ENCODE measurements at regions not wholly inside any gene's neighbourhood (a gene's known extent, or its start where the extent isn't known, plus 50 kb on each side); places are given as distances from the start of the nearest gene placed in this dataset.
"Not testable (repeated sequence)": the region's sequence is repeated elsewhere in the genome, so short reads cannot be mapped to it uniquely, and the experiment has no call there.

DNA sequence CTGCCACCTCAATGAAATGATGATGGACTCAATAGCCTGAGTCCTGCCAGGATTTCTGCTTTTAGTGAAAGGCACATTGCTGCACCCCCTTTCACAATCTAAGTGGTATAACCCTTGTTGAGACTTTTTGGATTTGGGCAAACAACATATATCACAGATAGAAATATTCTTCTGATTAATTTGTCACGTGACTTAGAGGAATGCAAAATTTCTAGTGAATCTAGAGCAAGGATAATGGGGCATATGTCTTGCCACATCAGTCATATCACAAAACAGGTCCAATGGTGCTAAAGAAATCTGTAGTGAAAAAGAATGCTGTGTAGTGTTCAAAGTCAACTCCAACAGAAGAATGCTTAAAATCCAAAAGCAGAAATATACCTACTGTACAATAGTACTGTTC, 1386.3 kb downstream of the LRFN5 start:
- Histone ChIP-seq H3K9ac (ENCODE audit: low read depth, low read length) (no peak overlapping the region), H3K27me3 (ENCODE audit: control insufficient read depth, insufficient read depth, low read length) (no peaks in the 10 kb centered on the region), H3K9me3 (ENCODE audit: control insufficient read depth, insufficient read depth, low read length) (no peaks in the 10 kb centered on the region), H3K27ac (ENCODE audit: low read depth, low read length) (no peak overlapping the region), H3K4me3 (ENCODE audit: low read depth, low read length) (no peak overlapping the region), H3K36me3 (ENCODE audit: control insufficient read depth, insufficient read depth, low read length) (no peaks in the 10 kb centered on the region), H3K4me1 (ENCODE audit: control insufficient read depth, insufficient read depth, low read length) (no peaks in the 10 kb centered on the region)

DNA sequence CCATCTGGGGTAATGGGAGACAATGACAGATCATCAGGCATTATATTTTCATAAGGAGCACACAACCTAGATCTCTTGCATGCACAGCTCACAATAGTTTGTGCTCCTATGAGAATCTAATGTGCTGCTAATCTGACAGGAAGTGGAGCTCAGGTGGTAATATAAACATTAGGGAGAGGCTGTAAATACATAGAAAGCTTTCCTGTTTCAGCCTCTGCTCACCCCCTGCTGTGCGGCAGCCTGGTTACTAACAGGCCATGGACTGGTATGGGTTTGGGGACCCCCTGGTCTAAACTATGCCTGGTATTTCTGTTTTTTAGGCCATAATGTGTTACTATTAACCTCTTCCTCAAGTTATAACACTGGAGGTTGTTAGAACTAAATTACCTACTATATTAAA, 1373.7 kb downstream of the LRFN5 start:
- Histone ChIP-seq H3K4me1 (ENCODE audit: control insufficient read depth, insufficient read depth, low read length) (no peaks in the 10 kb centered on the region), H3K9ac (ENCODE audit: low read depth, low read length) (no peak overlapping the region), H3K27me3 (ENCODE audit: control insufficient read depth, insufficient read depth, low read length) (no peaks in the 10 kb centered on the region), H3K27ac (ENCODE audit: low read depth, low read length) (no peak overlapping the region), H3K36me3 (ENCODE audit: control insufficient read depth, insufficient read depth, low read length) (no peaks in the 10 kb centered on the region), H3K4me3 (ENCODE audit: low read depth, low read length) (no peak overlapping the region), H3K9me3 (ENCODE audit: control insufficient read depth, insufficient read depth, low read length) (peaks cover 11% of the 10 kb centered on the region)

DNA sequence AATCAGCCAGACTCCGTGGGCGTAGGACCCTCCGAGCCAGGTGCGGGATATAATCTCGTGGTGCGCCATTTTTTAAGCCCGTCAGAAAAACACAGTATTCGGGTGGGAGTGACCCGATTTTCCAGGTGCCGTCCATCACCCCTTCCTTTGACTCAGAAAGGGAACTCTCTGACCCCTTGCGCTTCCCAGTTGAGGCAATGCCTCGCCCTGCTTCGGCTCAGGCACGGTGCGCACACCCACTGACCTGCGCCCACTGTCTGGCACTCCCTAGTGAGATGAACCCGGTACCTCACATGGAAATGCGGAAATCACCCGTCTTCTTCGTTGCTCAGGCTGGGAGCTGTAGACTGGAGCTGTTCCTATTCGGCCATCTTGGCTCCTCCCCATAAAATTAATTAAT, 1366.5 kb downstream of the LRFN5 start:
- H3K36me3 ChIP-seq (ENCODE audit: control insufficient read depth, insufficient read depth, low read length); H3K27ac ChIP-seq (ENCODE audit: low read depth, low read length); H3K9me3 ChIP-seq (ENCODE audit: control insufficient read depth, insufficient read depth, low read length): not testable (repeated sequence)

GRCh38 chr14:42965512-42965911, 1358.8 kb downstream of the LRFN5 start:
- Histone ChIP-seq H3K4me1 (ENCODE audit: control insufficient read depth, insufficient read depth, low read length) (peaks cover 8% of the 10 kb centered on the region), H3K27ac (ENCODE audit: low read depth, low read length) (no peak overlapping the region), H3K36me3 (ENCODE audit: control insufficient read depth, insufficient read depth, low read length) (no peaks in the 10 kb centered on the region), H3K27me3 (ENCODE audit: control insufficient read depth, insufficient read depth, low read length) (no peaks in the 10 kb centered on the region), H3K9me3 (ENCODE audit: control insufficient read depth, insufficient read depth, low read length) (no peaks in the 10 kb centered on the region), H3K4me3 (ENCODE audit: low read depth, low read length) (no peak overlapping the region), H3K9ac (ENCODE audit: low read depth, low read length) (no peak overlapping the region)

More for the DNA sequence above, 1366.5 kb downstream of the LRFN5 start:
- not testable (repeated sequence) for H3K27me3 ChIP-seq (ENCODE audit: control insufficient read depth, insufficient read depth, low read length); H3K4me1 ChIP-seq (ENCODE audit: control insufficient read depth, insufficient read depth, low read length); H3K9ac ChIP-seq (ENCODE audit: low read depth, low read length); H3K4me3 ChIP-seq (ENCODE audit: low read depth, low read length)

DNA sequence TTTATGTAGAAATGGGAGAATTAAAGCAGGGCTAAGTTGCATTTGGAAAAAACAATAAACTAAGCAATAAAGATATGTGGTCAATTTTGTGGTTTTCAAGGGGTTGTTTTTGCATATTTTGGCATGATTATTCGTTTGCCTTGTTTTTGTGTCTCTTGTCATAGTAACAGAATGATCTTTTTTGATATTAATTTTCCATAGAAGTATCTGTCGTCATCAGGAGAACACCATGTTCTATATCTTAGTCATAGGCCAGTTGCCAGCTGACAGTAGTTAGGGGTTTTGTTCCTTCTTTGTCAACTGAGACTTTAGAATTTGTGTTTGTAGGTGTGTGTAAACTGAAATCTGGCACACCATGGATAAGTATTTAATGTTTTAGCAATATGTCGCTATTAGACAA, 1354.8 kb downstream of the LRFN5 start:
- no peaks in the 10 kb centered on the region; the same call in 1 of the 2 replicates for H3K9me3 ChIP-seq (ENCODE audit: control insufficient read depth, insufficient read depth, low read length)
- H3K36me3 ChIP-seq (ENCODE audit: control insufficient read depth, insufficient read depth, low read length), result no peaks in the 10 kb centered on the region
- H3K4me1 ChIP-seq (ENCODE audit: control insufficient read depth, insufficient read depth, low read length), result peaks cover 8% of the 10 kb centered on the region
- H3K9ac ChIP-seq (ENCODE audit: low read depth, low read length), result no peak overlapping the region
- no peak overlapping the region for H3K4me3 ChIP-seq (ENCODE audit: low read depth, low read length)
- H3K27me3 ChIP-seq (ENCODE audit: control insufficient read depth, insufficient read depth, low read length), result no peaks in the 10 kb centered on the region
- H3K27ac ChIP-seq (ENCODE audit: low read depth, low read length), result no peak overlapping the region

DNA sequence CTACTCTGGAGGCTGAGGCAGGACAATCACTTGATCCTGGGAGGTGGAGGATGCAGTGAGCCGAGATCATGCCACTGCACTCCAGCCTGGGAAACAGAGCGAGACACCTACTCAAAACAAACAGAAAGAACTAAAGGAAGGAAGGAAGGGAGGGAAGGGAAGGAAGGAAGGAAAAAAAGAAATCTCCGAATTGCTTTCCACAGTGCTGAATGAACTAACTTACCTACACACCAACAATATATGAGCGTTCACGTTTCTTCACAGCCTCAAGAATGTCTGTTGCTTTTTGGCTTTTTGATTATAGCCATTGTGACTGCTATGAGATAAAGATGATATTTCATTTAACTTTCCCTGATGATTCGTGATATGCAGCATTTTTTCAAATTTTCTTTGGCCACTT, 1343.7 kb downstream of the LRFN5 start:
- H3K27ac ChIP-seq (ENCODE audit: low read depth, low read length), result no peak overlapping the region
- no peak overlapping the region for H3K4me3 ChIP-seq (ENCODE audit: low read depth, low read length)
- no peaks in the 10 kb centered on the region for H3K4me1 ChIP-seq (ENCODE audit: control insufficient read depth, insufficient read depth, low read length)
- H3K36me3 ChIP-seq (ENCODE audit: control insufficient read depth, insufficient read depth, low read length), result no peaks in the 10 kb centered on the region
- H3K9ac ChIP-seq (ENCODE audit: low read depth, low read length), result no peak overlapping the region
- H3K9me3 ChIP-seq (ENCODE audit: control insufficient read depth, insufficient read depth, low read length), result no peaks in the 10 kb centered on the region
- no peaks in the 10 kb centered on the region for H3K27me3 ChIP-seq (ENCODE audit: control insufficient read depth, insufficient read depth, low read length)

GRCh38 chr14:42947991-42948390, 1341.3 kb downstream of the LRFN5 start:
- H3K36me3 ChIP-seq (ENCODE audit: control insufficient read depth, insufficient read depth, low read length), result no peaks in the 10 kb centered on the region
- no peaks in the 10 kb centered on the region for H3K4me1 ChIP-seq (ENCODE audit: control insufficient read depth, insufficient read depth, low read length)
- no peak overlapping the region for H3K9ac ChIP-seq (ENCODE audit: low read depth, low read length)
- no peak overlapping the region for H3K27ac ChIP-seq (ENCODE audit: low read depth, low read length)
- H3K9me3 ChIP-seq (ENCODE audit: control insufficient read depth, insufficient read depth, low read length), result no peaks in the 10 kb centered on the region
- H3K27me3 ChIP-seq (ENCODE audit: control insufficient read depth, insufficient read depth, low read length), result no peaks in the 10 kb centered on the region
- H3K4me3 ChIP-seq (ENCODE audit: low read depth, low read length), result no peak overlapping the region

GRCh38 chr14:42944284-42944683, 1337.6 kb downstream of the LRFN5 start:
- Histone ChIP-seq H3K27me3 (ENCODE audit: control insufficient read depth, insufficient read depth, low read length) (no peaks in the 10 kb centered on the region), H3K27ac (ENCODE audit: low read depth, low read length) (no peak overlapping the region), H3K9me3 (ENCODE audit: control insufficient read depth, insufficient read depth, low read length) (no peaks in the 10 kb centered on the region), H3K9ac (ENCODE audit: low read depth, low read length) (no peak overlapping the region), H3K4me3 (ENCODE audit: low read depth, low read length) (no peak overlapping the region), H3K36me3 (ENCODE audit: control insufficient read depth, insufficient read depth, low read length) (no peaks in the 10 kb centered on the region), H3K4me1 (ENCODE audit: control insufficient read depth, insufficient read depth, low read length) (peaks cover 5% of the 10 kb centered on the region; the same call in 1 of the 2 replicates)

DNA sequence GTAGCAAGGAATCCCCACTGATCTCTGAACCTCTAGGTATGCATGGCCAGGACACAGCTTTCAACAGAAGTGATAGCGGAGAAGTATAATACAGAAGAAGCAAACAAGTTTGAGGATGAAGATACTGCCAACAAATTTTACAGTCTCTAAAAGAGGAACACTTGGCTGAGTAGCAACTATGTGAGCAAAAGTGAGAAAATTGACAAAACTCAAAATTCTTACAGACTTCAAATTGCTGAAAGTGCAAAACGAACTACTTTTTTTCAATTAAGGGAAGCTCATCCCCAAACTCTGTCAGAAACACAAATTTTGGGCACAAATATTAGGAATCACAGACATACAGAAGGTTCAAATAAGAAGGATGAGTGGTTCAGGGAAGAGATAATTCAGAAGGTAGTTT, 1324.6 kb downstream of the LRFN5 start:
- H3K4me1 ChIP-seq (ENCODE audit: control insufficient read depth, insufficient read depth, low read length), result no peaks in the 10 kb centered on the region
- H3K9me3 ChIP-seq (ENCODE audit: control insufficient read depth, insufficient read depth, low read length), result no peaks in the 10 kb centered on the region; the same call in 1 of the 2 replicates
- no peak overlapping the region for H3K9ac ChIP-seq (ENCODE audit: low read depth, low read length)
- no peak overlapping the region for H3K4me3 ChIP-seq (ENCODE audit: low read depth, low read length)
- no peaks in the 10 kb centered on the region for H3K36me3 ChIP-seq (ENCODE audit: control insufficient read depth, insufficient read depth, low read length)
- H3K27ac ChIP-seq (ENCODE audit: low read depth, low read length), result no peak overlapping the region
- no peaks in the 10 kb centered on the region for H3K27me3 ChIP-seq (ENCODE audit: control insufficient read depth, insufficient read depth, low read length)

GRCh38 chr14:42929806-42930480, 1323.3 kb downstream of the LRFN5 start:
- no peak overlapping the region for H3K9ac ChIP-seq (ENCODE audit: low read depth, low read length)
- H3K4me3 ChIP-seq (ENCODE audit: low read depth, low read length), result no peak overlapping the region

GRCh38 chr14:42927313-42927712, 1320.6 kb downstream of the LRFN5 start:
- Histone ChIP-seq H3K4me1 (ENCODE audit: control insufficient read depth, insufficient read depth, low read length) (no peaks in the 10 kb centered on the region), H3K36me3 (ENCODE audit: control insufficient read depth, insufficient read depth, low read length) (no peaks in the 10 kb centered on the region), H3K27me3 (ENCODE audit: control insufficient read depth, insufficient read depth, low read length) (no peaks in the 10 kb centered on the region), H3K9ac (ENCODE audit: low read depth, low read length) (no peak overlapping the region), H3K4me3 (ENCODE audit: low read depth, low read length) (no peak overlapping the region), H3K27ac (ENCODE audit: low read depth, low read length) (no peak overlapping the region), H3K9me3 (ENCODE audit: control insufficient read depth, insufficient read depth, low read length) (no peaks in the 10 kb centered on the region; the same call in 1 of the 2 replicates)

More at GRCh38 chr14:42929806-42930480, 1323.3 kb downstream of the LRFN5 start:
- H3K27me3 ChIP-seq (ENCODE audit: control insufficient read depth, insufficient read depth, low read length), result no peaks in the 10 kb centered on the region
- no peaks in the 10 kb centered on the region for H3K4me1 ChIP-seq (ENCODE audit: control insufficient read depth, insufficient read depth, low read length)
- no peaks in the 10 kb centered on the region; the same call in 1 of the 2 replicates for H3K9me3 ChIP-seq (ENCODE audit: control insufficient read depth, insufficient read depth, low read length)
- no peaks in the 10 kb centered on the region for H3K36me3 ChIP-seq (ENCODE audit: control insufficient read depth, insufficient read depth, low read length)
- H3K27ac ChIP-seq (ENCODE audit: low read depth, low read length), result no peak overlapping the region

Data from HUES48 (cell line).